AG04450 (cell line): ENCODE measurements at regions not wholly inside any gene's neighbourhood (a gene's known extent, or its start where the extent isn't known, plus 50 kb on each side); places are given as distances from the start of the nearest gene placed in this dataset.

Experiments used
- CTCF ChIA-PET: fragments of 300-600, 350-600 bp; formaldehyde crosslinking; extraction: SDS; loops from one replicate; lab custom pipeline; 2022; ENCODE audit warnings: antibody characterized with exemption, inconsistent platforms; lab: Charles Lee
- POLR2A ChIA-PET: fragments of 350-600 bp; formaldehyde crosslinking; extraction: SDS; loops from one replicate; lab custom pipeline; 2021; ENCODE audit warnings: antibody characterized with exemption, inconsistent platforms; lab: Yijun Ruan, JAX
- DNase-seq: peaks from one replicate; pipeline ENCODE4 v3.0.0-alpha.2; 2011; ENCODE audit warnings: low read depth, low spot score
- H3K27ac ChIP-seq: one replicate; pipeline ENCODE4 v1.5.1; 2012; ENCODE audit warnings: low read depth, low read length, control low read depth
- H3K27me3 ChIP-seq: one replicate; pipeline ENCODE4 v1.6.0; 2012; ENCODE audit warnings: low read length; ENCODE audit not compliant: control insufficient read depth, insufficient read depth
- H3K4me3 ChIP-seq: 2 replicates; pipeline ENCODE4 v1.5.1; 2011; ENCODE audit warnings: mild to moderate bottlenecking, low read depth, low read length, control low read depth
- H3K9me3 ChIP-seq: 2 replicates; pipeline ENCODE4 v1.5.1; 2012; ENCODE audit warnings: low read length; ENCODE audit not compliant: control insufficient read depth, insufficient read depth
- CTCF ChIP-seq: IDR thresholded peaks from 2 replicates; pipeline ENCODE4 v1.5.1; 2011; ENCODE audit warnings: low read depth, low read length, control low read depth, inconsistent platforms

DNA sequence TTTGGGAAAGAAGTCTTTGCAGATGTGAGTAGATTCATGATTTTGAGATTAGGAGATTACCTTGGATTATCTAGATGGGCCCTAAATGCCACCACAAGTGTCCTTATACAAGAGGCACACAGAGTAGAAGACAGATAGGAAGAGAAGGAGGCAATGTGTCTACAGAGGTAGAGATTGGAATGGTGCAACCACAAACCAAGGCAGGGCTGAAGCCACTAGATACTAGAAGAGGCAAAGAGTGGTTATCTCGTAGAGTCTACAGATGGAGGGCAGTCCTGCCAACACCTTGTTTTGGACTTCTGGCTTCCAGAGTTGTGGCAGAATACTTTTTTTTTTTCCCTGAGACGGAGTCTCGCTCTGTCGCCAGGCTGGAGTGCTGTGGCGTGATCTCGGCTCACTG lies 138.3 kb upstream of the AKIRIN2 start:
- H3K9me3 ChIP-seq = no peaks in the 10 kb centered on the region
- no peak for DNase-seq
- ChIA-PET POLR2A (no interaction called here), CTCF (no interaction called here)
- no peak overlapping the region for H3K27ac ChIP-seq
- no peak for TF ChIP-seq CTCF
- no peaks in the 10 kb centered on the region for H3K27me3 ChIP-seq
- H3K4me3 ChIP-seq = no peak overlapping the region

DNA sequence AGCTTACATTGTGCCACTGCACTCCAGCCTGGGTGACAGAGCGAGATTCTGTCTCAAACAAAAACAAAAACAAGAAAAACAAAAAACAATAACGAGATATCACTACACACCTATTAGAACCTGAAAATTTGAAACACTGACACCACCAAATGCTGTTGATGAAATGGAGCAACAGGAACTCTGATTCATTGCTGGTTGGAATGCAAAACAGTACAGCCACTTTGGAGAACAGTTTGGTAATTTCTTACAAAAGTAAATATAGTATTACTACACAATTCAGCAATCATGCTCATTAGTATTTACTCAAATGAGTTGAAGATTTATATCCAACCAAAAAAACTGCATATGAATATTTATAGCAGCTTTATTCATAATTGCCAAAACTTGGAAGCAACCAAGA lies 135.8 kb upstream of the AKIRIN2 start:
- Histone ChIP-seq H3K4me3 (no peak overlapping the region), H3K27me3 (no peaks in the 10 kb centered on the region), H3K27ac (no peak overlapping the region), H3K9me3 (no peaks in the 10 kb centered on the region)
- ChIA-PET CTCF (interaction anchor here (1.4 kb wide), 1 partner anchor 445 kb away, joined by 5 read pairs; no protein-coding TSS in a partner anchor), POLR2A (no interaction called here)
- TF ChIP-seq CTCF = no peak
- no peak for DNase-seq

GRCh38 chr6:87837444-87837843 lies 135.4 kb upstream of the AKIRIN2 start:
- no peak for DNase-seq
- H3K27me3 ChIP-seq = no peaks in the 10 kb centered on the region
- H3K4me3 ChIP-seq = no peak overlapping the region
- H3K9me3 ChIP-seq = no peaks in the 10 kb centered on the region
- ChIA-PET CTCF (no interaction called here), POLR2A (no interaction called here)
- TF ChIP-seq CTCF = no peak
- no peak overlapping the region for H3K27ac ChIP-seq

- Histone ChIP-seq H3K4me3 (peak overlapping the region; percentile 48), H3K27ac (no peak overlapping the region), H3K27me3 (no peaks in the 10 kb centered on the region), H3K9me3 (no peaks in the 10 kb centered on the region)
- ChIA-PET POLR2A (interaction anchor here (0.5 to 0.7 kb wide), 2 partner anchors 75 to 133 kb away, joined by 3 to 5 read pairs; no protein-coding TSS in a partner anchor), CTCF (interaction anchor here (0.6 to 3.0 kb wide), 37 partner anchors 9 to 1087 kb away, joined by 3 to 25 read pairs (median 4); partner anchors contain the start of gene AKIRIN2)
- no peak for DNase-seq
- TF ChIP-seq CTCF = peak; percentile 60
These were observed 130.2 kb upstream of the AKIRIN2 start for GRCh38 chr6:87832025-87832825.

DNA sequence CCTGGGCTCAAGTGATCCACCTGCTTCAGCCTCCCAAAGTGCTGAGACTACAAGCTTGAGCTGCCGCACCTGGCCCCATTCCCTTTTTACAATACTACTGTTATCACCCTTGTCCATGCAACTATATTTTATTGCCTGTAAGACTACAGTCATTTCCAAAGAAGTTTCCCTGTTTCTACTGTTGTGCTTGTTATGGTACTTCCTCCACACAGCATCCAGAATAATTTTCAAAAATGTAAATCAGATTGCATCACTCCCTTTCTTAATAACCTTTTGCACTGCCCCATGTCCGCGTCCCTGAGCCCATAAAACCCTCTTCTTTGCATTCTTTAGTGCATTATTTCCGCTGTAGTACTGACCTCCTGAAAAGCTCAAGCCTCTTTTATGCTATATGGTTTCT lies 128.9 kb upstream of the AKIRIN2 start:
- ChIA-PET POLR2A (no interaction called here), CTCF (interaction anchor here (0.8 to 3.0 kb wide), 5 partner anchors 9 to 1040 kb away, joined by 3 to 25 read pairs (median 5); no protein-coding TSS in a partner anchor)
- no peak for DNase-seq
- TF ChIP-seq CTCF = no peak
- H3K9me3 ChIP-seq = no peaks in the 10 kb centered on the region
- no peak overlapping the region for H3K4me3 ChIP-seq
- H3K27ac ChIP-seq = no peak overlapping the region
- no peaks in the 10 kb centered on the region for H3K27me3 ChIP-seq
